ENCODE measurements at regions not wholly inside any gene's neighbourhood (a gene's known extent, or its start where the extent isn't known, plus 50 kb on each side); places are given as distances from the start of the nearest gene placed in this dataset.

- H3K4me3 ChIP-seq (ENCODE audit: low read depth, low read length): no peak overlapping the region
- DNase-seq (ENCODE audit: low read depth): no peak
- no peak for TF ChIP-seq CTCF (IDR thresholded peaks at IDR 0.05; ENCODE audit: low read depth, low read length, missing control alignments)
Measured at GRCh38 chr13:56066321-56066720, 1074.4 kb upstream of the PRR20A start.

GRCh38 chr13:56102641-56103040, 1038.1 kb upstream of the PRR20A start:
- DNase-seq (ENCODE audit: low read depth): no peak
- H3K4me3 ChIP-seq (ENCODE audit: low read depth, low read length): no peak overlapping the region
- TF ChIP-seq CTCF (IDR thresholded peaks at IDR 0.05; ENCODE audit: low read depth, low read length, missing control alignments): no peak

GRCh38 chr13:56110751-56111150, 1030.0 kb upstream of the PRR20A start:
- TF ChIP-seq CTCF (IDR thresholded peaks at IDR 0.05; ENCODE audit: low read depth, low read length, missing control alignments): no peak
- no peak overlapping the region for H3K4me3 ChIP-seq (ENCODE audit: low read depth, low read length)
- DNase-seq (ENCODE audit: low read depth): no peak

GRCh38 chr13:56134524-56134923, 1006.2 kb upstream of the PRR20A start:
- H3K4me3 ChIP-seq (ENCODE audit: low read depth, low read length): no peak overlapping the region
- no peak for DNase-seq (ENCODE audit: low read depth)
- no peak for TF ChIP-seq CTCF (IDR thresholded peaks at IDR 0.05; ENCODE audit: low read depth, low read length, missing control alignments)

- no peak for TF ChIP-seq CTCF (IDR thresholded peaks at IDR 0.05; ENCODE audit: low read depth, low read length, missing control alignments)
- no peak for DNase-seq (ENCODE audit: low read depth)
- H3K4me3 ChIP-seq (ENCODE audit: low read depth, low read length): no peak overlapping the region
Measured at GRCh38 chr13:56166864-56167263, 973.9 kb upstream of the PRR20A start.

GRCh38 chr13:56168581-56168980, 972.1 kb upstream of the PRR20A start:
- TF ChIP-seq CTCF (IDR thresholded peaks at IDR 0.05; ENCODE audit: low read depth, low read length, missing control alignments): no peak
- H3K4me3 ChIP-seq (ENCODE audit: low read depth, low read length): no peak overlapping the region
- no peak for DNase-seq (ENCODE audit: low read depth)

GRCh38 chr13:56173346-56173745, 967.4 kb upstream of the PRR20A start:
- TF ChIP-seq CTCF (IDR thresholded peaks at IDR 0.05; ENCODE audit: low read depth, low read length, missing control alignments): no peak
- H3K4me3 ChIP-seq (ENCODE audit: low read depth, low read length): no peak overlapping the region
- no peak for DNase-seq (ENCODE audit: low read depth)
